AG20443 (cell line): ENCODE measurements at regions not wholly inside any gene's neighbourhood (a gene's known extent, or its start where the extent isn't known, plus 50 kb on each side); places are given as distances from the start of the nearest gene placed in this dataset.

ENCODE experiments used
- DNase-seq: peaks from one replicate; pipeline ENCODE4 v3.0.0; 2012; ENCODE audit warnings: low spot score, mixed read lengths

DNA sequence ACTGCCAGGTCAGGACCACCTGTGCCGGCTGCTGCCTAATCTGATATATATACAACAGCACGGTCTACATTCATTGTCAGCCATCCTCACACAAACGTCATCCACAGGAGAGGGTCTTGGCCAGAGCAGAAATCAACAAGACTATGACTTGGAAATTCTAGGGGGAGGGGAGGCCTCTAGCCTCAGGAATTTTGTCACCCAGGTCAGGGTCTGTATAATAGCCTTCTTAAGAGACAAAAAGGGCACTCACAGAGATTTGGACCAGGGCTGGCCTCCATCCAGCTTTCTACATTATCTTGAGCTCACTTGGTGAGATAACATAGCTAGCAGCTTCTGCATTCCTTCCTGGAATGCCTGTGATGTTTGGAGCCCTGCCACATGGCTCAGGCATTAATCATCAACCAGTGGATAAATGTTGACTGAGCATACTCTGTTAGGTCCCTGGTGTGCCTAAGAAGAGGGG lies 50.4 kb upstream of the CTIF start:
- peak; percentile 85 for DNase-seq

DNA sequence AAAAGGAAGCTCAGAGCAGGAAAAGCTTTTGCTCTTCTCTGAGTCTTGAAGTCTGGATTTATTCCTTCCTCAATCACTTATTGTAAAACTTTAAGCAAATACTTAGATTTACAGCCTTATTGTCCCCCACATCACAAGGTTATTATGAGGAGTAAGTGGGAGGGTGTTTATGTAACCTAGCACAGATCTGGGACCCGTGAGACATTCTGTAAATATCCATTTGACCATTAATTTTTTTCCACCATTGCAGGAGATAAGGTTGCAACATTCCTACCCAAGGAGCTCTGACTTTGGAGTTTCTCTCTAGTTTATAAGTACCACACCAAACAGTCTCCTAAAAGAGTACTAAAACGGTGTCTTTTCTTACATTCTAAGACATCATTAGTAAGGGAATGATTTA lies 52.1 kb upstream of the CTIF start:
- DNase-seq, result peak; percentile 36

DNA sequence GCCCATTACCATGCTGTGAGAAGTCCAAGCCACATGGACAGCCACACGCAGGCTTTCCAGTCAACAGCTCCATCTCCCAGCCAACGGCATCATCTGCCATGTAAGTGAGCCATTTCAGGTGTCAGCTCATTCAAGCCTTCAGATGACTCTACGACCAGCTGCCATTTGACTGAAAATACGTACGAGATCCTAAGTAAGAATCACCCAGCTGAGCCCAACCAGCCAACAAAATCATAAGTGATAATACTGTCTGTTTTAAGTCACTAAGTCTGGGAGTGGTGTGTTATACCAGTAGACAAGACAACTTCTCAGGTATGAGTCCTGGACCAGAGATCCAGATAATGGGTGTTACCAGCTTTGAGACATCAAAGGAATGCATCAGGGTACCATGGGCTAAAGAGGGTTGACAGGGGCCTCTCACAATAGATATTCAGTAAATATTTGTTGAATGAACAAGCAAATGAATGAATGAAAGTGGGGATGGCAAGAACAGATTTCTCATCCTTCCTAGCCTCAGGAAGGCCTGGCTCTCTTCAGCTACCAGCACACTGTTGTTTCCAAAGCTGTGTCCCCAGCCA lies 52.9 kb upstream of the CTIF start:
- DNase-seq, result no peak

DNA sequence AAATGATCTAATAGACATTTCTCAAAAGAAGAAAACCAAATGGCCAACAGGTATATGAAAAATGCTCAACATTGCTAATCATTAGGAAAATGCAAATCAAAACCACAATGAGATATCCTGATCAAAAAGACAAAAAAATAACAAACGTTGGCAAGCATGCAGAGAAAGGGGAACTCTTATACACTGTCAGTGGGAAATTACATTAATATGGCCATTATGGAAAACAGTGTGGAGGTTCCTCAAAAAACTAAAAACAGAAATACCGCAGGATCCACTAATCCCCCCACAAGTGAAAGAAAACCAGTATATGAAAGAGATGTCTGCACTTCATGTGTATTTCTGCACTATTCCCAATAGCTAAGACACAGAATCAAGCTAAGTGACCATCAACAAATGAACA lies 57.7 kb upstream of the CTIF start:
- DNase-seq, result no peak

GRCh38 chr18:48479531-48479930 lies 59.3 kb upstream of the CTIF start:
- no peak for DNase-seq

DNA sequence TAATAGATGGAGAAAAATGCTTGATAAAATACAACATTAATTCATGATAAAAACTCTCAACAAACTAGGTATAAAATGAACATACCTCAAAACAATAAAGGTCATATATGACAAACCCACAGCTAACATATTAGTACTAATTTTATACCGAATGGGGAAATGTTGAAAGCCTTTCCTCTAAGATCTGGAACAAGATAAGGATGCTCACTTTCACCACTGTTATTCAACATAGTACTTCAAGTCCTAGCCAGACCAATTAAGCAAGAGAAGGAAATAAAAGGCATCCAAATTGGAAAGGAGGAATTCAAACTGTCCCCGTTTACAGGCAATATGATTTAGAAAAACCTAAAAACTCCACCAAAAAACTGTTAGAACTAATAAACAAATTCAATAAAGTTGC lies 61.5 kb upstream of the CTIF start:
- DNase-seq, result no peak

GRCh38 chr18:48476550-48476917 lies 62.3 kb upstream of the CTIF start:
- DNase-seq, result no peak

DNA sequence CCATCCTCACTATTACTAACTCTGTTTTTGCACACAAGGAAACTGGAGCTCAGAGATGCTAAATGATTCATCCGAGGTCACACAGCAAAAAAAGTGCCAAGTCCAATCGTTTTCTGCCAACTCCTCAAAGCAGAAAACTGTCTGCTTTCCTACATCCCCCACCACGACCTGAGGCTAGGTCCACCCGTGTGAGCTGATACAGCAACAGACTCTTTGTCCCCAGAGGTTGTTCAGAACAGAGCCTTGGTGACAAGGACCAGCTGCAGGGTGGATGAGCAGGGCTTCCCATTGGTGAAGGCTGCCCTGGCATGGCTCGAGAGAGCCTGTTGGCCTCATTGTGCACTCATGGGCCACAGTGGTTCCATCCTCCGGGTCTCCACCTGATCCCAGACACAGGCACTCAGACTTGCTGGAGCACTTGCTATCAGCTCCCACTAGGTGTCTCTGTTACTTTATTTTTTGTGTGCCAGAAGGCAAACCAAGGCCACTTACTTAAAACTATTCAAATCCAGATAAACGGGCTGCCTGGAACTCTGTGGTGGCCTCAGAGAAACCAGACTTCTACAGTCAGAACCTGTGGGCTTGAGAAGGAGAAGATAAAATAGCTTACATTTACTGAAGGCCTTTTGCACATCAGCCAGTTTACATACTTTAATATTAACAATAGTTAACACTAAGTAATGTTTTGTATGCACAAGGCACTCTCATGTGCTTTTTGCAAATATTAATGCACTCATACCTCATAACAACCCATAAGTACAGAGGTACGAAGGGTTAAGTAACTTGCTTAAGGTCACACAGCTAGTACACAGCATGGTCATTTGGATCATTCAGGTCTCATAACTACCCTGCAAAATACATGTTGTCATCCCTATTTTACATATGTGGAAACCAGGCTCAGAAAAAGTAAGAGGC lies 62.9 kb upstream of the CTIF start:
- DNase-seq, result peak; percentile 81

- DNase-seq, result no peak
These were observed 64.6 kb upstream of the ZBTB7C start for GRCh38 chr18:48473816-48474215.

DNA sequence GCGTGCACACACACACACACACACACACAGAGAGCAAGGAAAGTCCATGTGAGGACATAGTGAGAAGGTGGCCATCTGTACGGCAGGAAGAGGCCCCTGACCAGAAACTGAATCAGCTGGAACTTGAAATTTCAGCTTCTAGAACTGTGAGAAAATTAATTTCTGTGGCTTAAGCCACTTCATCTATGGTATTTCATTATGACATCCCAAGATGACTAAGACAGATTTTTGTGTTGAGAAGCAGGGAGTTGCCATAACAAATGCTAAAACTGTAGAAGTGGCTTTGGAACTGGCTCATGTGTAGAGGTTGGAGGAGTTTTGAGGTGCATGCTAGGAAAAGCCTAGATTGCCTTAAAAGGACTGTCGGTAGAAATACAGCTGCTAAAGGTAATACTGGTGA lies 63.4 kb upstream of the ZBTB7C start:
- DNase-seq, result peak; percentile 35

DNA sequence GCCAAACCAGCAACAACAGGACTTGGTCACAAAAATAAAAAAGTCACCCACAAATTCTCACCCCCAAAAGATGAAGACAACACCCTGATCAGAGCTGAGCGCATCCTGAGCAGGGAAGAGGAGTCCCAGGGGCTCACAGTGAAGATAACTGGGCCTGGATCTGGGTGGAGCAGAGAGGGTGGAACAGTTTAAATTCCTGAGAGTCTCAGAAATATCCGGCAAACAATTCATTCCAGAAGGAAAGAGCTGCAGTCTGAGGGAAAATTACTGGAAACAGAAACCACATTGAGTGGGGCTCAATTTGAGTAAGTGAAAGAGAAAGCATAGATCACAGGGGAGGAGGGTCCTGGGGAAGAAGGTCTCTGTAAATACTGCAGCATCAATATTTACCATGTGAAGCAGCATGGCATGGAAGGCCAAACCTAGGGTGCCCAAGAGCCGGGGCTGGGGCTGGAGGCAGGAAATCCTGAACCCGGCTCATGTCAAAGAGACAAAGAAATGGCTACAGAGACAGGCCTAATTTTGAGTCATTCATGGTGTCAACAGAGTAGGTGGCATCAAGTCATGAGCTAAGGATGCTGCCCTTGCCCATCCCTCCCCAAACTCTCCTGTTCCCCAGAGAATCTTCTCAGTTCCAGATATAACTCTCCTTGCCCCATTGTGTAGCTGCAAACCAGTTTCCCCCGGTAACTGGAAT lies 61.4 kb upstream of the ZBTB7C start:
- peak; percentile 88 for DNase-seq

DNA sequence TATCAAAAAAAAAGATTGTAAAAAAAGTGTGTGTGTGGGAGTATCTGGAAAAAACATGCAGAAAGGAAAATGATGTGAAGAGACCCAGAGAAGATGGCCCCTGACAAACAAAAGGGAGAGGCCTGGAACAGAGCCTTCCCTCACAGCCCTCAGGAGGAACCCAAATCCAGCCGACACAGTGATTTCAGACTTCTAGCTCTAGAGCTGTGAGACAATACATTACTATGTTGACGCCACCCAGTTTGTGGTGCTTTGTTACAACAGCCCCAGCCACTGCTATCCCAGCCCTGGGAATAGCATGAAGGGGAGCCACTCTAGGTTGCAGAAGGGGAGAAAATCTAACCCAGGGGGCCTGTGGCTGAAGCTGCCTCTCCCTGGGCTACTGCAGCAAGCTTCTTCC lies 59.0 kb upstream of the ZBTB7C start:
- DNase-seq, result peak; percentile 26

DNA sequence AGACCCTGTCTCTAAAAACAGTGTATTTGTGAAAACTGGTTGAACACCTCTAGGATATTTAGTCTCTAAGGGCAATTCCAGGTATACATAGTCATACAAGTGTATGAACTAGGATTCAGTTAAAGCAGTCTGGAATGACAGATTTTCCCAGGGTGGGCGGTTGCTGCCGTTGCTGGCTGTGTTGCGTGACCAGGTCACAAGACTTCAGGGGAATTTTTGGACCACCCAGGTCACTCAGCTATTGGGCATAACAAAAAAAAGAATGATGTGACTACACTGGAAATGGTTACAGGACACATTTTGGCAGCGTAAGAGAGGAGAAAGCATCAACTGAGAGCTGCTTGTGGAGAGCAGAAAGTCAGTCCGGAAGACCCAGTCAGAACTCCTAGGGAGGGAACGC lies 58.0 kb upstream of the ZBTB7C start:
- no peak for DNase-seq

DNA sequence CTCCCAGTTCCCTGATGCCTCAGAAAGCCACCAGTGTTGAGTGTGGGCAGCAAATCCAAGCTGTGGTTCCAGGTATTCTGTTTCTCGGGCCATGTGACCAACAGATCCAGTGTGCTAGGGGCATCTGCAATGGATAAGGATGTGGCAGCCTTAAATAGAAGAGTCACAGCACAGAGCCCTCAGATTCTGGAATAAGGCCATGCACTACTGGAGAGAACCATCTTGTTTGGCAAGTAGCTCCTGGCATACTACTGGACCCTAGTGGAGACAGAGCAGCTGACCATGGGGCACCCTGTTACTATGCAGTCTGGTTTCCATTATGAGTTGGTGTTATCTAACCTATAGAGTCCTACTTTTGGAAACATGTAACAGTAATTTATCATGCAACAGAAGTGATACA lies 53.3 kb upstream of the ZBTB7C start:
- DNase-seq, result no peak

DNA sequence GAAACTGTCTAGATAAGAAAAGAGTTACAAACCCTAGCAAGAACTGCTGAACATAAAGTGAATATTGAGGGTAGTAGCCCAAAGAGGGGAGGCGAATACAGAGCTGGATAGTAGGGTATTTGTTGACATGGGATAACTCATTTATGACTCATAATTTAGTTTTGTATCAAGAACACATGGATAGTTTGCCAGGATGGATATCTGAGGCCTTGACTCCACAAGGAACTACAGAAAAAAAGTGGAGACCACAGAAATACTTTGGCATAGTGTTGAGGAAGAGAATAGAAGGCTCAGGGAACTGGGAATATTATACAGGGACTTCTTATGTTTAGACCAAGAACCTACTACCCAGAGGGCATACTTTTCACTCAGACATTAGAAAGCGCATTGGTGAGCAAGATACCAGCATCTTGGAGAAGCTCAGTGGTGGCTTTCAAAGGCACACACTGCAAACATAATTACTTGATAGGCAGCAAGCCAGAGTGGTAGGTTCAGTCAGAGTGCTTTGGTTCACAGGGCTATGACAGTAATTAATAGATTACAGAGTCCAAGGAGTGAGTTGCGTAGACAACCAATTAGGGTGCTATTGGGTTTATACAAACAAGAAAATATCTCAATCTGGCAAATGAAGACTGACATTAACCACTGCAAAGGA lies 51.9 kb upstream of the ZBTB7C start:
- DNase-seq, result no peak

DNA sequence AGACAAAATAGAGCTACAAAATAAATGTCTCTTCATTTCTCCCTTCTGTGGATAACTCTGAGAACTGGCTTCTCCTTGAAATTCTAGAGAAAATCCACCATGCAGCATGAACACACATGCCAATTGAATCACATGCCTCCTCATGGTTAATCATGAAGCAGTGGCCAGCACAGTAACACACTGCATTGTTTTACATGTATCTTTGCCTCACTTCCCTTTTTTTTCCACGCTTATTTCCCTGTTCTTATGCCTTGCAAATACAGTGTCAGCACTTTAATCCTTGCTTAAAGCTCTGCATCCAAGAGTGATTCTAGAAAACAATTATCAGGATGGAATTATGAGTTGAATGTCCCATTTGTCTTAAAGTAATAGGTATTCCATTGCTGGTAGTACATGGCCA lies 50.3 kb upstream of the ZBTB7C start:
- DNase-seq, result no peak

DNA sequence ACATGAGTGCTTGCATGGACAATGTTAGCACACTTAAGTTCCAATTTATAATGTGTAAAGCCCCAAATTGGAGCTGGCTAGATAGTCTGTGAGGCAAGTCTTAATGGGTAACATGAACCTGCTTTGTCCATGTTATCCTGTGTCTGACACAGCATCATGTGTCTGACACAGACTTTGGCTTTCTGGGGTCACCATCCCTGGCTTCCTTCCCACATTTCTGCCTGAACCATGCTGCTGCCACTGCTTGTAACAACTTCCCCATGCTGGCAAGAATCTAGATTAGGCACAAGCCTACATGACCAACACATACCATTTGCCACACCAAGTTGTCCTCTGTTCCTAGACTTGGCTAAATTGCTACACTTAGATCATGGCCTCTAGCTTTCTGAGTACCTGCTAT lies 49.8 kb upstream of the ZBTB7C start:
- no peak for DNase-seq
